GM12878 (cell line): ENCODE measurements at regions not wholly inside any gene's neighbourhood (a gene's known extent, or its start where the extent isn't known, plus 50 kb on each side); places are given as distances from the start of the nearest gene placed in this dataset.

Experiments used
- ATAC-seq: fragments of 200-7000 bp; cut with Tn5 transposase; 3 replicates; pipeline ENCODE4 v1.9.1; 2020; ENCODE audit warnings: mild to moderate bottlenecking, moderate library complexity
- BruUV-seq: library from RNA; stranded (reverse); fragments of 400-500 nt; replicated peaks from 2 replicates; lab custom pipeline; 2021; lab: Mats Ljungman, UMichigan
- CTCF ChIA-PET: fragments of 300-600 bp; sonication (Branson Sonifier 250); formaldehyde crosslinking; extraction: SDS; loops from one replicate; lab custom pipeline; 2021; ENCODE audit warnings: inconsistent platforms; lab: Yijun Ruan, JAX
- POLR2A ChIA-PET: fragments of 350-600 bp; formaldehyde crosslinking; extraction: SDS; loops from one replicate; lab custom pipeline; 2021; ENCODE audit warnings: inconsistent platforms; lab: Charles Lee
- RAD21 ChIA-PET: fragments of 300-600 bp; sonication (Branson Sonifier 250); formaldehyde crosslinking; loops from one replicate; lab custom pipeline; 2023; ENCODE audit warnings: antibody characterized with exemption; ENCODE audit not compliant: unreplicated experiment; lab: Charles Lee
- SMC1A ChIA-PET: fragments of 300-600 bp; sonication (Branson Sonifier 250); formaldehyde crosslinking; loops from one replicate; lab custom pipeline; 2023; ENCODE audit not compliant: unreplicated experiment, uncharacterized antibody; lab: Charles Lee
- DNase-seq: peaks from one replicate; pipeline ENCODE4 v3.0.0-alpha.2; 2011; ENCODE audit warnings: low read depth, low spot score
- FAIRE-seq: peaks from 3 replicates; lab custom pipeline; 2011; peaks lifted over from hg19 to GRCh38; lab: Jason Lieb, UNC
- H2AFZ ChIP-seq: 2 replicates; pipeline ENCODE4 v1.6.0; 2011; ENCODE audit warnings: low read depth, low read length, control low read depth; ENCODE audit not compliant: control insufficient read depth
- H3K27ac ChIP-seq: 2 replicates; pipeline ENCODE4 v1.5.1; 2011; ENCODE audit warnings: control low read depth; ENCODE audit not compliant: control insufficient read depth, insufficient read depth
- H3K27me3 ChIP-seq, 2 experiments: replicated peaks in 1 of 2; 2 replicates each; pipeline versions ENCODE4 v1.6.0 to v1.6.1; 2011; ENCODE audit warnings: low read length in 1 of 2; ENCODE audit not compliant: control insufficient read depth in 2 of 2, insufficient read depth in 2 of 2
- H3K36me3 ChIP-seq, 2 experiments: 2 replicates each; pipeline ENCODE4 v1.5.1; 2011; ENCODE audit warnings: low read length in 1 of 2; ENCODE audit not compliant: control insufficient read depth in 2 of 2, insufficient read depth in 2 of 2
- H3K4me1 ChIP-seq: 2 replicates; pipeline ENCODE4 v1.6.1; 2011; ENCODE audit warnings: mild to moderate bottlenecking, low read length, moderate library complexity, mixed read lengths; ENCODE audit not compliant: control insufficient read depth, insufficient read depth
- H3K4me2 ChIP-seq: 2 replicates; pipeline ENCODE4 v1.6.0; 2011; ENCODE audit warnings: control low read depth; ENCODE audit not compliant: control insufficient read depth, insufficient read depth
- H3K4me3 ChIP-seq: fragments of 200-600 bp; sonication (generic); 2 replicates; pipeline ENCODE4 v1.5.1; 2016
- H3K79me2 ChIP-seq: 2 replicates; pipeline ENCODE4 v1.6.0; 2011; ENCODE audit warnings: low read length; ENCODE audit not compliant: control insufficient read depth, insufficient read depth
- H3K9ac ChIP-seq: 2 replicates; pipeline ENCODE4 v1.8.0; 2011; ENCODE audit warnings: low read length, control low read depth, mixed read lengths; ENCODE audit not compliant: control insufficient read depth, insufficient read depth
- H3K9me3 ChIP-seq: replicated peaks from 3 replicates; pipeline ENCODE4 v1.5.1; 2011; ENCODE audit warnings: mild to moderate bottlenecking, low read length; ENCODE audit not compliant: control insufficient read depth, insufficient read depth
- H4K20me1 ChIP-seq: 2 replicates; pipeline ENCODE4 v1.6.0; 2011; ENCODE audit not compliant: control insufficient read depth, insufficient read depth
- CEBPB ChIP-seq, 2 experiments: fragments of 150-350 bp in 1 of 2; IDR thresholded peaks; 2 replicates each; pipeline ENCODE4 v1.6.1; 2012 to 2014; ENCODE audit warnings: low read depth in 2 of 2, low read length in 2 of 2, borderline replicate concordance in 1 of 2, inconsistent platforms in 1 of 2
- HDAC2 ChIP-seq: fragments of 200-600 bp; sonication (generic); IDR thresholded peaks from 2 replicates; pipeline ENCODE4 v1.6.1; 2017
- NFIC ChIP-seq: IDR thresholded peaks from 2 replicates; pipeline ENCODE4 v1.6.1; 2012; ENCODE audit warnings: low read depth, mild to moderate bottlenecking, inconsistent platforms, low read length, moderate library complexity
- RELB ChIP-seq: fragments of 450-650 bp; IDR thresholded peaks from 2 replicates; pipeline ENCODE4 v1.6.1; 2017; ENCODE audit warnings: low read depth, mild to moderate bottlenecking, moderate library complexity
- REST ChIP-seq: IDR thresholded peaks from 2 replicates; pipeline ENCODE4 v1.6.1; 2012; ENCODE audit warnings: mild to moderate bottlenecking, low read depth, low read length
- WRNIP1 ChIP-seq: IDR thresholded peaks from 2 replicates; pipeline ENCODE4 v1.6.1; 2011; ENCODE audit warnings: low read depth, low read length, improper control_type of control experiment, borderline replicate concordance
- ZBTB11 ChIP-seq: fragments of 450-650 bp; formaldehyde crosslinking; IDR thresholded peaks from 2 replicates; pipeline ENCODE4 v1.5.0; 2022; ENCODE audit warnings: mild to moderate bottlenecking, missing genetic modification characterization
- ZNF207 ChIP-seq: fragments of 450-650 bp; IDR thresholded peaks from 2 replicates; pipeline ENCODE4 v1.6.1; 2014; ENCODE audit warnings: antibody characterized with exemption, mild to moderate bottlenecking, borderline replicate concordance
- ZNF592 ChIP-seq: fragments of 450-650 bp; IDR thresholded peaks from 2 replicates; pipeline ENCODE4 v1.6.1; 2017; ENCODE audit warnings: mild to moderate bottlenecking, moderate library complexity
- WGBS: methylation state at CpG from one replicate; pipeline ENCODE4 v1.1.6; 2016; ENCODE audit warnings: low lambda C conversion rate; ENCODE audit not compliant: insufficient replicate concordance, insufficient coverage; ENCODE audit errors: missing lambda C conversion rate; 5-methylcytosine and 5-hydroxymethylcytosine counted together
- in situ Hi-C: fragments of 300-500 bp; cut with MboI; formaldehyde crosslinking; loops from 9 replicates; pipeline ENCODE4 v1.14.3; 2018; ENCODE audit warnings: mixed read lengths
- intact Hi-C: fragments of 100-400 bp; cut with micrococcal nuclease; formaldehyde crosslinking; loops from one replicate; pipeline ENCODE4 v1.14.2; 2022; ENCODE audit not compliant: unreplicated experiment

- H3K27me3 ChIP-seq, result no peaks in the 10 kb centered on the region
- 33% methylated on average over 10 of the region's 10 CpGs for WGBS
- CTCF ChIA-PET, result no interaction called here
- no peak overlapping the region for H3K27ac ChIP-seq
- no peaks in the 10 kb centered on the region for H3K36me3 ChIP-seq
- H4K20me1 ChIP-seq, result no peaks in the 10 kb centered on the region
- H2AFZ ChIP-seq, result no peak overlapping the region
- H3K4me3 ChIP-seq, result no peak overlapping the region
- BruUV-seq, result no TSS peak
- in situ Hi-C loops (no loop called here), intact Hi-C loops (no loop called here)
- SMC1A ChIA-PET, result no interaction called here
- H3K9ac ChIP-seq, result no peak overlapping the region
- RAD21 ChIA-PET, result no interaction called here
- POLR2A ChIA-PET, result no interaction called here
- no peak overlapping the region for H3K4me2 ChIP-seq
- H3K9me3 ChIP-seq, result no peaks in the 10 kb centered on the region; the same call in 2 of the 3 replicates
- DNase-seq, result no peak
- H3K79me2 ChIP-seq, result no peaks in the 10 kb centered on the region
- no peak for ATAC-seq
- no peaks in the 10 kb centered on the region for H3K4me1 ChIP-seq
- FAIRE-seq, result no peak
- TF ChIP-seq HDAC2 (no peak), CEBPB (IDR thresholded peaks at IDR 0.05; ENCODE audit: borderline replicate concordance in 1 of 2, low read depth in 2 of 2, low read length in 2 of 2) (no peak), RELB (no peak), ZBTB11 (CRISPR knock-in tag) (no peak), WRNIP1 (no peak), NFIC (no peak), REST (no peak), ZNF592 (no peak), ZNF207 (no peak)
These were observed 234.0 kb downstream of the IRX2 start for GRCh38 chr5:2517451-2517850.
